Kidney (tissue), 13 donors: ENCODE measurements at regions not wholly inside any gene's neighbourhood (a gene's known extent, or its start where the extent isn't known, plus 50 kb on each side); places are given as distances from the start of the nearest gene placed in this dataset.

Experiments used
- DNase-seq, 5 donors: peaks; one replicate each; pipeline ENCODE4 v3.0.0-alpha.2; 2013 to 2020
- FAIRE-seq: peaks from 2 replicates; lab custom pipeline; 2012; peaks lifted over from hg19 to GRCh38; lab: Jason Lieb, UNC
- H3K27ac ChIP-seq, 2 donors: one replicate each; pipeline ENCODE4 v1.7.0; 2013; ENCODE audit warnings: low read depth in 2 of 2, low read length in 2 of 2, inconsistent platforms in 1 of 2
- H3K27me3 ChIP-seq: one replicate; pipeline ENCODE4 v1.7.1; 2013; ENCODE audit warnings: low read length, inconsistent platforms; ENCODE audit not compliant: control insufficient read depth, insufficient read depth
- H3K36me3 ChIP-seq, 3 donors: one replicate each; pipeline versions ENCODE4 v1.7.0 to v1.7.1; 2013; ENCODE audit warnings: low read length in 3 of 3, control low read depth in 1 of 3, inconsistent platforms in 1 of 3; ENCODE audit not compliant: insufficient read depth in 3 of 3, control insufficient read depth in 2 of 3
- H3K4me1 ChIP-seq, 3 donors: one replicate each; pipeline versions ENCODE4 v1.7.0 to v1.7.1; 2013; ENCODE audit warnings: low read length in 3 of 3, inconsistent platforms in 1 of 3, low read depth in 1 of 3; ENCODE audit not compliant: control insufficient read depth in 2 of 3, insufficient read depth in 2 of 3
- H3K4me3 ChIP-seq, 3 donors: one replicate each; pipeline versions ENCODE4 v1.7.0 to v1.8.1; 2013; ENCODE audit warnings: low read length in 3 of 3, control low read depth in 1 of 3, inconsistent platforms in 1 of 3
- H3K9ac ChIP-seq, 3 donors: one replicate each; pipeline versions ENCODE4 v1.7.0 to v1.7.1; 2013; ENCODE audit warnings: low read length in 3 of 3, control low read depth in 1 of 3, inconsistent platforms in 1 of 3
- H3K9me3 ChIP-seq, 3 donors: one replicate each; pipeline versions ENCODE4 v1.7.0 to v1.7.1; 2013; ENCODE audit warnings: low read length in 3 of 3, control low read depth in 1 of 3, inconsistent platforms in 1 of 3; ENCODE audit not compliant: control insufficient read depth in 2 of 3, insufficient read depth in 1 of 3
- CTCF ChIP-seq: IDR thresholded peaks from 3 replicates; pipeline ENCODE4 v1.5.1; 2012; ENCODE audit warnings: mild to moderate bottlenecking, moderate library complexity, borderline replicate concordance; ENCODE audit not compliant: insufficient read depth; ENCODE audit errors: extremely low read depth
- intact Hi-C: fragments of 100-400 bp; cut with DNase I; formaldehyde crosslinking; loops from one replicate; pipeline ENCODE4 v1.11.1; 2022
- donor health status: control.
- donor health status: control.
- donor health status: control.
- donor health status: control.
- donor health status: control.
- donor health status: DM: yes; HTN: yes; CAD: no.
- donor health status: Normal renal cell carcinoma (clear cell type).

GRCh38 chr20:40965671-40966070 lies 63.0 kb upstream of the TOP1 start:
- H3K4me3 ChIP-seq = no peak overlapping the region
- peak in 1 of 5 donors; percentile 7 for DNase-seq
- FAIRE-seq = no peak
- H3K9me3 ChIP-seq = no peaks in the 10 kb centered on the region
- H3K4me1 ChIP-seq = peaks cover 0 to 5% (median 0%) of the 10 kb centered on the region in 3 donors
- no peak overlapping the region for H3K27ac ChIP-seq
- no peaks in the 10 kb centered on the region for H3K27me3 ChIP-seq
- H3K9ac ChIP-seq = no peak overlapping the region
- intact Hi-C loops = no loop called here
- no peak for TF ChIP-seq CTCF
- H3K36me3 ChIP-seq = no peaks in the 10 kb centered on the region

- Histone ChIP-seq H3K27me3 (no peaks in the 10 kb centered on the region), H3K4me1 (peaks cover 0 to 5% (median 0%) of the 10 kb centered on the region in 3 donors), H3K27ac (no peak overlapping the region), H3K4me3 (no peak overlapping the region), H3K9me3 (no peaks in the 10 kb centered on the region), H3K9ac (no peak overlapping the region), H3K36me3 (no peaks in the 10 kb centered on the region)
- TF ChIP-seq CTCF = no peak
- DNase-seq (no peak), FAIRE-seq (no peak)
- intact Hi-C loops = no loop called here
Observed at GRCh38 chr20:40966103-40966502, 62.5 kb upstream of the TOP1 start.

- Histone ChIP-seq H3K9me3 (no peaks in the 10 kb centered on the region), H3K4me3 (no peak overlapping the region), H3K36me3 (no peaks in the 10 kb centered on the region), H3K4me1 (peaks cover 0 to 5% (median 0%) of the 10 kb centered on the region in 3 donors), H3K27ac (no peak overlapping the region), H3K9ac (no peak overlapping the region), H3K27me3 (no peaks in the 10 kb centered on the region)
- FAIRE-seq (no peak), DNase-seq (no peak)
- TF ChIP-seq CTCF = no peak
- intact Hi-C loops = no loop called here
Observed at GRCh38 chr20:40966516-40967185, 62.0 kb upstream of the TOP1 start.
